B cell (primary cell): ENCODE measurements at regions not wholly inside any gene's neighbourhood (a gene's known extent, or its start where the extent isn't known, plus 50 kb on each side); places are given as distances from the start of the nearest gene placed in this dataset.

ENCODE experiments used
- ATAC-seq: fragments of 200-7000 bp; cut with Tn5 transposase; one replicate; pipeline ENCODE4 v1.10.0; 2021; ENCODE audit warnings: low read depth, mild to moderate bottlenecking, moderate number of reproducible peaks, moderate library complexity
- CTCF ChIA-PET: fragments of 350-600 bp; sonication (Branson Sonifier 250); formaldehyde crosslinking; loops from one replicate; lab custom pipeline; 2021; ENCODE audit warnings: antibody characterized with exemption, inconsistent platforms; lab: Charles Lee
- POLR2A ChIA-PET: fragments of 350-600 bp; sonication (Branson Sonifier 250); formaldehyde crosslinking; loops from one replicate; lab custom pipeline; 2021; ENCODE audit warnings: antibody characterized with exemption; lab: Charles Lee
- DNase-seq: peaks from one replicate; pipeline ENCODE4 v3.0.0; 2013
- H2AFZ ChIP-seq: 2 replicates; pipeline ENCODE4 v1.6.1; 2012; ENCODE audit warnings: mild to moderate bottlenecking, low read depth, low read length; ENCODE audit not compliant: insufficient read depth, poor library complexity, severe bottlenecking
- H3K27ac ChIP-seq, 2 donors: 1 replicate in 1 of 2; 2 replicates in 1 of 2; pipeline ENCODE4 v1.5.1; 2012 to 2013; ENCODE audit warnings: low read length in 2 of 2, mild to moderate bottlenecking in 2 of 2, moderate library complexity in 1 of 2
- H3K27me3 ChIP-seq, 4 experiments: fragments of 200-600 bp in 1 of 4; sonication (generic) in 1 of 4; replicated peaks in 1 of 4; 1 replicate in 2 of 4; 2 replicates in 2 of 4; pipeline versions ENCODE4 v1.6.1 to v1.7.0; 2013 to 2016; ENCODE audit warnings: low read length in 3 of 4, mild to moderate bottlenecking in 2 of 4, mixed read lengths in 1 of 4, moderate library complexity in 1 of 4; ENCODE audit not compliant: insufficient read depth in 4 of 4, control insufficient read depth in 3 of 4; ENCODE audit errors: control extremely low read depth in 1 of 4
- H3K36me3 ChIP-seq, 2 experiments: replicated peaks in 1 of 2; 1 replicate in 1 of 2; 2 replicates in 1 of 2; pipeline versions ENCODE4 v1.6.1 to v1.7.1; 2013; ENCODE audit warnings: low read length in 1 of 2; ENCODE audit not compliant: insufficient read depth in 2 of 2, control insufficient read depth in 1 of 2; ENCODE audit errors: control extremely low read depth in 1 of 2, extremely low read depth in 1 of 2
- H3K4me1 ChIP-seq, 2 donors: fragments of 200-600 bp in 1 of 2; sonication (generic) in 1 of 2; 1 replicate in 1 of 2; 2 replicates in 1 of 2; pipeline versions ENCODE4 v1.5.1 to v1.6.1; 2013 to 2017; ENCODE audit warnings: low read length in 2 of 2; ENCODE audit not compliant: control insufficient read depth in 2 of 2, insufficient read depth in 2 of 2
- H3K4me2 ChIP-seq: replicated peaks from 2 replicates; pipeline ENCODE3; 2012; ENCODE audit warnings: mild to moderate bottlenecking, low read depth, low read length; ENCODE audit not compliant: poor library complexity, severe bottlenecking
- H3K4me3 ChIP-seq, 5 experiments: fragments of 200-600 bp in 1 of 5; sonication (generic) in 1 of 5; 1 replicate in 3 of 5; 2 replicates in 2 of 5; pipeline versions ENCODE4 v1.5.1 to v1.7.0; 2011 to 2016; ENCODE audit warnings: low read length in 4 of 5, mild to moderate bottlenecking in 4 of 5, low read depth in 2 of 5, control low read depth in 1 of 5, moderate library complexity in 1 of 5; ENCODE audit not compliant: insufficient read depth in 1 of 5; ENCODE audit errors: control extremely low read depth in 1 of 5, extremely low read depth in 1 of 5
- H3K79me2 ChIP-seq: fragments of 200-600 bp; sonication (generic); one replicate; pipeline ENCODE4 v1.6.0; 2016; ENCODE audit warnings: low read length; ENCODE audit not compliant: control insufficient read depth, insufficient read depth
- H3K9ac ChIP-seq: fragments of 200-600 bp; sonication (generic); 2 replicates; pipeline ENCODE4 v1.6.1; 2017; ENCODE audit warnings: mild to moderate bottlenecking, low read length, moderate library complexity
- H3K9me3 ChIP-seq, 3 donors: one replicate each; pipeline versions ENCODE4 v1.6.1 to v1.7.1; 2013; ENCODE audit warnings: low read length in 2 of 3; ENCODE audit not compliant: control insufficient read depth in 2 of 3, insufficient read depth in 1 of 3; ENCODE audit errors: control extremely low read depth in 1 of 3
- H4K20me1 ChIP-seq: 2 replicates; pipeline ENCODE4 v1.6.0; 2012; ENCODE audit warnings: mild to moderate bottlenecking, low read length; ENCODE audit not compliant: insufficient read depth, control insufficient read depth, poor library complexity, severe bottlenecking
- H3K27ac Mint-ChIP-seq: one replicate; pipeline ENCODE4 v1.8.0; 2021; ENCODE audit warnings: mixed read lengths
- H3K27me3 Mint-ChIP-seq: one replicate; pipeline ENCODE4 v1.8.0; 2021; ENCODE audit warnings: mixed read lengths
- H3K4me1 Mint-ChIP-seq: one replicate; pipeline ENCODE4 v1.8.0; 2021; ENCODE audit warnings: mixed read lengths
- H3K4me3 Mint-ChIP-seq: one replicate; pipeline ENCODE4 v1.8.0; 2021; ENCODE audit warnings: mixed read lengths
- H3K9me3 Mint-ChIP-seq: one replicate; pipeline ENCODE4 v1.8.0; 2022; ENCODE audit warnings: mixed read lengths; ENCODE audit not compliant: insufficient read depth
- EZH2 ChIP-seq: IDR thresholded peaks from 2 replicates; pipeline ENCODE4 v1.6.1; 2012; ENCODE audit warnings: borderline replicate concordance, low read depth, mild to moderate bottlenecking, moderate library complexity, low read length; ENCODE audit not compliant: insufficient read depth, poor library complexity, severe bottlenecking
- WGBS: methylation state at CpG from one replicate; pipeline ENCODE4 v1.1.5; 2013; ENCODE audit warnings: missing lambda C conversion rate; ENCODE audit not compliant: insufficient coverage; 5-methylcytosine and 5-hydroxymethylcytosine counted together
- intact Hi-C: fragments of 100-400 bp; cut with micrococcal nuclease; formaldehyde crosslinking; loops from one replicate; pipeline ENCODE4 v1.10.0; 2022
- TF ChIP-seq, protein P1 (sequence below): fragments of 200-600 bp; IDR thresholded peaks from one replicate; pipeline ENCODE4 v1.8.0; 2022; ENCODE audit warnings: antibody characterized with exemption, mild to moderate bottlenecking

DNA sequence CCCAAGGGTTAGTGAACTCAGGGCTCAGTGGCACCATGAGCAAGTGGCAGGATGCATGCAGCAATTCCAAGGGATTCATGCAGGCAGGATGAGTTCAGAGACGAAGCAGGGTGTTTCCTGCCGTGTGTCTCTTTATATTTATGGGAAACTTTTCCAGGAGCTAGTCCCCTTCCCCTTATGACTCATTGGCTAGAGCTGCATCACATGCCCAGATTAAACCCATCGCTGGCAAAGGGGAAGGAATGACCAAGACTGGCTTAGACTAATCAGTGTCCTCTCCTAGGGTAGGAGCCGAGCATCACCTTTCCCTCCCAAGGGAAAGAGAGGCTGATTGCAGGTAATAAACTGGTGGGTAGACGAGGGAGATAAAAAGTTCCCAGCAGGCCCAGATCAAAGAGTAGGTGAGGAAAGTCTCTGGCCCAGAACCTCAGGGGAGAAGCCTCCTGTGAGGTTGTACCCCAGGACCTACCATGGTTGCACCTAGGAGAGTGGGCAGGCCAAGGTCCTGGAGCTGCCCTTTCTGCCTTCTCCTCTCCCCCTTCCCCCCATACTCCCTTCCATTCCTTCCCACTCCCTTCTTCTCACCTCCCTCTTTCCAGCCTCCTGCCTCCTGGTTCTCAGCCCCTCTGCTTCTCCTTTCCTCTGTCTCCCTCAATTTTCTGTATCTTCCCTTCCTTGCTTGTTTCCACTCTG lies 67.8 kb upstream of the ITGA11 start:
- ChIA-PET CTCF (interaction anchor here (0.5 kb wide), 1 partner anchor 417 kb away, joined by 3 read pairs; no protein-coding TSS in a partner anchor), POLR2A (no interaction called here)
- H3K4me1 ChIP-seq = no peaks in the 10 kb centered on the region
- no peaks in the 10 kb centered on the region for H3K79me2 ChIP-seq
- no peak overlapping the region for H3K4me3 ChIP-seq
- no peak overlapping the region for H3K9ac ChIP-seq
- no peak for ATAC-seq
- H3K36me3 ChIP-seq = no peaks in the 10 kb centered on the region
- no peaks in the 10 kb centered on the region for H4K20me1 ChIP-seq
- WGBS = 86% methylated on average over 1 of the region's 5 CpGs
- no peak overlapping the region for H3K4me3 Mint-ChIP-seq
- H3K9me3 ChIP-seq = no peaks in the 10 kb centered on the region
- H3K27me3 Mint-ChIP-seq = peaks cover 17% of the 10 kb centered on the region
- H3K4me1 Mint-ChIP-seq = no peaks in the 10 kb centered on the region
- H2AFZ ChIP-seq = no peak overlapping the region
- no peaks in the 10 kb centered on the region for H3K9me3 Mint-ChIP-seq
- no peak overlapping the region for H3K4me2 ChIP-seq
- no peaks in the 10 kb centered on the region for H3K27me3 ChIP-seq
- no peak for DNase-seq
- H3K27ac ChIP-seq = no peak overlapping the region
- intact Hi-C loops = no loop called here
- H3K27ac Mint-ChIP-seq = no peak overlapping the region
- TF ChIP-seq, protein P1, sequence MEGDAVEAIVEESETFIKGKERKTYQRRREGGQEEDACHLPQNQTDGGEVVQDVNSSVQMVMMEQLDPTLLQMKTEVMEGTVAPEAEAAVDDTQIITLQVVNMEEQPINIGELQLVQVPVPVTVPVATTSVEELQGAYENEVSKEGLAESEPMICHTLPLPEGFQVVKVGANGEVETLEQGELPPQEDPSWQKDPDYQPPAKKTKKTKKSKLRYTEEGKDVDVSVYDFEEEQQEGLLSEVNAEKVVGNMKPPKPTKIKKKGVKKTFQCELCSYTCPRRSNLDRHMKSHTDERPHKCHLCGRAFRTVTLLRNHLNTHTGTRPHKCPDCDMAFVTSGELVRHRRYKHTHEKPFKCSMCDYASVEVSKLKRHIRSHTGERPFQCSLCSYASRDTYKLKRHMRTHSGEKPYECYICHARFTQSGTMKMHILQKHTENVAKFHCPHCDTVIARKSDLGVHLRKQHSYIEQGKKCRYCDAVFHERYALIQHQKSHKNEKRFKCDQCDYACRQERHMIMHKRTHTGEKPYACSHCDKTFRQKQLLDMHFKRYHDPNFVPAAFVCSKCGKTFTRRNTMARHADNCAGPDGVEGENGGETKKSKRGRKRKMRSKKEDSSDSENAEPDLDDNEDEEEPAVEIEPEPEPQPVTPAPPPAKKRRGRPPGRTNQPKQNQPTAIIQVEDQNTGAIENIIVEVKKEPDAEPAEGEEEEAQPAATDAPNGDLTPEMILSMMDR = no peak
- no peak for TF ChIP-seq EZH2

DNA sequence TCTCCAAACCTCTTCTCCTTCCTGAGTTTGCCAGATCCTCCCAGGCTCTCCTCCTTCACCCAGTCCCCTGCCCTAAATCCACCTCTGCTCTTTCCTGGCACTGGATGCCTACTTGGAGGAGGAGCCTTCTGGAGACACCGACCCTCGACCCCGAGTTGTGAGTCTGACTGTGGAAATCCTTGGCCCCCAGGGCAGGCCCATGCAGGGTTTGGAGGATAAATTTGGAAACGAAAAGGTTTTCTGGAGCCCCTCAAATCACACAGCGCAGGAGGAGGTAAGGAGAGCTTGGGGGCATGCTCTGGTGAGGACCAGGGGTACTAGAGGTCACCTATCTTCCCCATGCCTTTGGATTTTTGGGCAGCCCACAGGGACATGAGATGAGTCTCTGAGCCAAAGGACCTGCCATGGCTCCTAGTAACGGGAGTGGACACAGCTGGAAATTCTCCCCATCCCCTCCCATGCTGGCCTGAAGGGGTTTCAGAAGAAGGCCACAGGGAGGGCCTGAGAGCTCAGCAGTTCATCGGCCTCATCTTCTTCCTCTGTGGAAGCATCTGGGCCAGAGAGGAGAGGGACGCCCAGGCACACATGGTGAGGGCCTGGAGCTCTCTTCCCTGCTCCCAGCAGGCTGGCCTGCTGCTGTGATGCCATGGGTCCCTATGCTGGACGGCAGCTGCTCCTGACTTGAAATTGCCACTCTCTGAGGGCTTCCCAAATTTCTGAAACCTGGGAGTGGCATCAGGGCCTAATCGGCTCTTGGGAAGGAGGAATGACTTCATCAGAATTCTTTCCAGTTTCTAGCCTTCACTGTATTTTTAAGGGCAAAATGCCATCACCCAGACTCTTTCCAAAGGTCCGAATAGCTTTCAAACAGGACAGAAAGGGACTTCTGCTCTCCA lies 68.6 kb upstream of the ITGA11 start:
- Mint-ChIP-seq H3K27ac (no peak overlapping the region), H3K27me3 (peaks cover 25% of the 10 kb centered on the region), H3K9me3 (no peaks in the 10 kb centered on the region), H3K4me1 (no peaks in the 10 kb centered on the region), H3K4me3 (no peak overlapping the region)
- WGBS = 95% methylated on average over 4 of the region's 11 CpGs
- H3K4me1 ChIP-seq = no peaks in the 10 kb centered on the region
- H3K9ac ChIP-seq = no peak overlapping the region
- no peak overlapping the region for H3K27ac ChIP-seq
- H3K36me3 ChIP-seq = no peaks in the 10 kb centered on the region
- no peak for TF ChIP-seq EZH2
- TF ChIP-seq, protein P1 = no peak
- ChIA-PET CTCF (interaction anchor here (0.5 kb wide), 1 partner anchor 416 kb away, joined by 3 read pairs; no protein-coding TSS in a partner anchor), POLR2A (no interaction called here)
- no peaks in the 10 kb centered on the region for H3K27me3 ChIP-seq
- ATAC-seq = no peak
- H4K20me1 ChIP-seq = no peaks in the 10 kb centered on the region
- H3K9me3 ChIP-seq = no peaks in the 10 kb centered on the region
- no peak overlapping the region for H3K4me2 ChIP-seq
- intact Hi-C loops = no loop called here
- H2AFZ ChIP-seq = no peak overlapping the region
- DNase-seq = no peak
- no peak overlapping the region for H3K4me3 ChIP-seq
- H3K79me2 ChIP-seq = no peaks in the 10 kb centered on the region
